HG03432 (cell line): ENCODE measurements at regions not wholly inside any gene's neighbourhood (a gene's known extent, or its start where the extent isn't known, plus 50 kb on each side); places are given as distances from the start of the nearest gene placed in this dataset.
"Not testable (repeated sequence)": the region's sequence is repeated elsewhere in the genome, so short reads cannot be mapped to it uniquely, and the experiment has no call there.

Experiments used
- ATAC-seq: cut with Tn5 transposase; IDR thresholded peaks from one replicate; pipeline ENCODE4 v1.9.1; 2021; ENCODE audit warnings: mild to moderate bottlenecking, moderate library complexity; ENCODE audit not compliant: unreplicated experiment

- no peak for ATAC-seq
Observed at GRCh38 chr3:125645616-125646015, 50.3 kb upstream of the OSBPL11 start.

DNA sequence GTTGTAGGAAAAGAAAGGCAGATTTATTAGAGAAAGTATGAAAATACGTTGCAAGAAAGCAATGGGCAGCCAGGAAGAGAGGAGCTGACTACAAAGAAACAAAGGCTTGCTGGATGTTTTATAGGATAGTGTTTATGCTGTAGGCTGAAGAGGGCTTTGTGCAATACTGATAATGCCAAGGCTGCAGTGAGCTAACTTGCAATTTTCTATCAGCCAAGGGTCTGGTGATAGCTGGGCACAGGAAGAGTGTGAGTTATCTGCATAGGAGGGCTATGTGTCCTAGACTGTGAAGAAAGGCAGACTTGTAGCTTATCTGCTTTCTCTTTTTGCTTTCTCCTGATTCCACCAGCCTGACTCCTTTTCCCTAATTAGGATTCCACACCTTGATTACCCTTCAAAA lies 51.3 kb upstream of the OSBPL11 start:
- ATAC-seq, result no peak

GRCh38 chr3:125647318-125648014 lies 52.2 kb upstream of the OSBPL11 start:
- ATAC-seq, result no peak

GRCh38 chr3:125651244-125651643 lies 55.9 kb upstream of the OSBPL11 start:
- no peak for ATAC-seq

DNA sequence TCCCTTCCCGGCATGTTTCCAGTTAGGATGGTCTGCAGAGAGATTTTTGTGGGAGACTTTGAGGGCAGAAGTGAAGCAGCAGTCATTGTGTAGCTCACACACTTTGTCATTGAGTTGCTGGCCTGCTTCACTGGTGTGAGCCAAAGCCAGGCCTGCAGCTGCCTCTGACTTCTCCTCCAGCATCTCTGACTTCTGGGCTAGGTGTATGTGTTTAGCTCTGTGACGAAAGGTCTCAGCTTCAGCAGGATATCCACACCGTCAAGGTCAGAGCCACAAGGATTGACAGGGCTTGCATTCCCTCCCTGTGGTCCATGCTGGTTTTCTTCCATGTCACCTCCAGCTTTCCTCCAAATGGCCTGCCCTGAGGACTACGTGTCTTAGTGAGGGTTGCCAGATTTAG lies 57.1 kb upstream of the OSBPL11 start:
- ATAC-seq, result no peak

DNA sequence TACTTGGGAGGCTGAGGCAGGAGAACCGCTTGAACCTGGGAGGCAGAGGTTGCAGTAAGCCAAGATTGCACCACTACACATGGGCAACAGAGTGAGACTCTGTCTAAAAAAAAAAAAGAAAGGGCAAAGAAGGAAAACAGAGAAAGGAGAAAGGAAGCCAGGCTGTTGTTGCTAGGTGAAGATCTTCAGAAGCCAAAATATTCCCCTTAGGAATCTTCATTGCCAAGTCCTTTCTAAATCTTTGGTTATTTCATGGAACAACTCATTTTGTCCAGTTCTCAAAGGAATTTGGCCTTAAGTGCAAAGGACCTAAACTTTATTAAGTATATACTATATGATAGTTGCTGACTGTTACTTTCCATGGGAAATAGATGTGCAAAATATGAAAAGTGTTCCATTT lies 59.2 kb upstream of the OSBPL11 start:
- ATAC-seq, result no peak

DNA sequence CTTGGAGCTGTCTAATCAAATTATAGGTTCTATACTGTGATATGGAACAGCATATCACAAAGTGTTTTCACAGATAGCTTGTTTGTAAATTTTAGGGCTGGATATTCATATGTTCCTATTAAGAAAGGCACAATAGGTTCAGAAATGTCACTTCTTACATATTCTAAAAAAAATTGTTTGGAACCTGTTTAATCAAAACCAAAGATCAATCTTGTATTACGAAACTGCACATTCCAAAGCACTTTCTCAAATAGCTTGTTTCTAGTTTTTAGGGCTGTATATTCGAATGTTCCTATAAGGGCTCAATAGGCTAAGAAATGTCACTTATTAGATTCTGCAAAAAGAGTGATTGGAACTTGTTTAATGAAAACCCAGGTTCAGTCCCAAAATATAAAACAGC lies 67.4 kb upstream of the OSBPL11 start:
- ATAC-seq, result no peak

GRCh38 chr3:125670352-125670751 lies 75.1 kb upstream of the OSBPL11 start:
- ATAC-seq, result no peak

- ATAC-seq, result no peak
Observed at GRCh38 chr3:125670945-125671344, 75.6 kb upstream of the OSBPL11 start.

- no peak for ATAC-seq
Observed at GRCh38 chr3:125671461-125672243, 76.4 kb upstream of the OSBPL11 start.

DNA sequence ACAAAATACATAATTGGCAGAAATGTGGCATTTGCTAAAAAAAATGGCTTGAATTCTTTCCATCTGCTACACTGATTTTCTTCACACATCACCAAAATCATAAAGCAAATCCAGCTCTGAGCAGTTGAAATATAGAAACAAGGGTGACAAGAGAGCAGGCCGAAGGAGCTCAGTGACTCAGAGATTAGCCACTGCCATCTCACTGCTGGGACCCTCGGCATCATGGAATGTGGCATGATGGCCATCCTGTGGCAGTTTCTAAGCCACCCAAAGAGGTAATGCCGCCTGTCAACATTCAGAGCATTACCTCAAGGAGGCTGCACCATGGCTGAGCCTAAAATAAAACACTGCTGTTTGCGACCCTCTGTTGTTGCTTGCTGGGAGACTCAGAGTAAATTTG lies 80.5 kb upstream of the OSBPL11 start:
- ATAC-seq, result no peak

- no peak for ATAC-seq
Observed at GRCh38 chr3:125679258-125679657, 84.0 kb upstream of the OSBPL11 start.

- ATAC-seq, result no peak
Observed at GRCh38 chr3:125681146-125681545, 85.8 kb upstream of the OSBPL11 start.

- not testable (repeated sequence) for ATAC-seq
Observed at GRCh38 chr3:125681906-125682305, 86.6 kb upstream of the OSBPL11 start.

DNA sequence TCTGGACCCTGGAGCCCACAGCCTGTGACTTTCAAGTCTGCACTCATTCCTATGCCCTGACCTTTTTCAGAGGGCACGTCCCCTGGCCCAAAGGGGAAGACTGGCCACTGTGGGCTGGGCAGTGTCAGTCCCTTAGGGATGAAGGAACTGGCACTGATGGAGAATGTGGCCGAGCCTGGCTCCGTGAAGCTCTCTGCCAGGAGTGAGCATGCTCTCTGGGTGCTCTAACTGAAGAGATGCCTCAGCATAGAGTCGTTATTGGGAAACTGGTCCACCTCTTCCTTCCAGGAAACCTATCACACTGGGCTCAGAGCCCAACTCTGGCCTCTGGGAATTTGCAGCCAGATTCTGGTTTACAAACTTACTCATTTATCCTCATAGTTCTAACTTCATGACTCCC lies 87.3 kb upstream of the OSBPL11 start:
- not testable (repeated sequence) for ATAC-seq

DNA sequence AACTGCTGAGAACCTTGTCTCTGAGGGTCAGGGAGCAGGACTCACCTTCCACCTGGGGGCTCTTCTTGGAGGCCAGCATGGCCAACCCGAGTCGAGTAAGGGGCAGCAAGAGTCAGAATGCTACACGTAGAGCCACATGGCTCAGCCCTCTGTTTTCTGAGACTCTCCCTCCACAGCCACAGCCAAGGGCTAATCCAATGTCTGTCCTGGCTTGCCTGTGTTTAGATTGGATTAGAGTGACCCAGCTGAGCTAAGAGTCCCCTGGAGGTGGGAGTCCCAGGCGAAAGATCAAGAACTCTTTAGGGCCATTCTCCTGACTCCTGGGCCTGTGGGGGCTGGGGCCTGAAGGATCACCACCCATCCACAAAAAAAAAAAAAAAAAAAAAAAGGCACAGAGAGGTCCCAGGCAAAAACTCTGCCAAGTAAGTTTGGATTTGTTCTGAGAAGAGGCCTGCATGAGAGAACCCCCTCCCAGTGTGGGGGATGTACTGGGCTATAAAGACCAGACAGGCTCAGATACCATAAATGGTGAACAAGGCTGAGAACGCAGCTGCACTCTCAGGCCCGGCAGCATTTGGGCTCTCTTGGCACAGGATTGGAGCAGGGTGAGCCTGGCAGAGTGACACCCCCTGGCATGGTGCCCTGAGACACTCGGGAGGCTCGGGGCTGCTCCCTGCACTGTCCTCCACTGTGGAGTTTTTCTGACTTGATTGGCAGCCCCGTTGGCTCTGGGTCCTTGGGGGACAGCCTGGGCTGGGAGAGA lies 88.0 kb upstream of the OSBPL11 start:
- ATAC-seq, result no peak

DNA sequence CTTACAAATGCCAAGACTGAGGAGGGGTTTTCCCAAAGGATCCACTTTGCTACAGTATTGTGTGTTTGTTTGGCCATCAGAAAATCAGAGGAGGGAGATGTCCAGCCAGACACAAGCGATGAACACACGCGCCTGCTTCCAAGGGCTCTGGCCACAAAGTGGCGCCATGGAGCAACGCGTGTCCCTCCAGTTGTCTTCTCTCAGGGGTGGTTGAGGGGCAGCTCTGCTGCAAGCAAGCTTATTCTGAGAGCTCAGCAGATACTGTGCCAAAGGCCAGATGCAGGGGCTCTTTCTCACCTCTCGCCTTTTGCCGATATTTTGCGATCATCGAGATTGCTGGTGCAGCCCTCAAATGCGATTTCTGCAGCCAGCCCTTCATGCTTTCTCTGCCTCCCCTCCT lies 88.9 kb upstream of the OSBPL11 start:
- no peak for ATAC-seq

GRCh38 chr3:125685741-125686140 lies 90.4 kb upstream of the OSBPL11 start:
- ATAC-seq, result not testable (repeated sequence)

DNA sequence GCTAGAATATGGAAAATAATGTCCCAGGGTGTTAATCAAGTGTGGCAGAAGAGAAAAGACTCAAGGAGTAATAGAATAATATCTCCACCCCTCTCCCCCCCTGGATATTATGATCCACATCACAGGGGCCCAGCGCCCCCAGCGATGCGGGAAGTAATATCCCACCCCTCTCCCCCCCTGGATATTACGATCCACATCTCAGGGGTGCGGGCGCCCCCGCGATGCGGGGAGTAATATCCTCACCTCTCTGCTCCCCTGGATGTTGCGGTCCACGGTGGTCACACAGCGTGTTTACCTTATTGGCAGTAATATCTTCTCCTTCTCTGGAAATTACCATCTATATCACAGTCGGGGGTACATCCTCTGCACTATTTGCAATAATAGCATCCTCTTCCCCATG lies 97.1 kb upstream of the OSBPL11 start:
- no peak for ATAC-seq

DNA sequence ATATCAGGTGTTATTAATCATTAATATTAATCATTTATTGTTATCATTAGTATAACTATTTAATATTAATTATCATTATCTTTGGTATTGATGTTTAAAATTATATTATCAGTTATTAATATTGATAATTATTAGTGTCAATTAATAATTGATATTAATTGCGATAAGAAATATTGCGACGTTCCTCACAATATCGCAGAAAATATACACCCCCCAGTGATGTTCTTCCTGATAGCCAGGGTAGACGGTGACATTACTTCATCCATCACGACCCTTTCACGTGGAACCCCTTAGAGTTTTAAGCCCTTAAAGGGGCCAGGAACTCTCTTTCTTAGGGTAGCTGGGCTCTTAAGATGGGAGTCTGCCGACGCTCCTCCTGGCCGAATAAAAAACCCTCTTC lies 98.6 kb upstream of the OSBPL11 start:
- ATAC-seq, result no peak

DNA sequence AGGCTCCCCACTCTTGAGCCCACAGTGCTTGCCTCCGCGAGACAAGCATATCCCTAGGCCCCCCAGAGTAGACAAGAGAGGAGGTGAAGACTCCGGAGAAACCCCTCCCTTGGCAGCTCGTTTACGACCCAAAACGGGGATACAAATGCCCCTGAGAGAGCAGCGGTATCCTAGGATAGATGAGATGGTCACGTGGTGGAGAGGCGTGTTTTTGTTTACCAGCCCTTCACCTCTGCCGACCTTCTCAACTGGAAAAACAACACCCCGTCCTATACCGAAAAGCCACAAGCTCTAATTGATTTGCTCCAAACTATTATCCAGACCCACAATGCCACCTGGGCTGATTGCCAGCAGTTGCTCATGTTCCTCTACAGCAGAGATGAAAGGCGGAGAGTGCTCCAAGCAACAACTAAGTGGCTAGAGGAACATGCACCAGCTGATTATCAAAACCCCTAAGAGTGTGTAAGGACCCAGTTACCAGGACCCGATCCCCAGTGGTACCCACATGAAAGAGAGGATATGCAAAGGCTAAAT lies 99.5 kb upstream of the OSBPL11 start:
- no peak for ATAC-seq

DNA sequence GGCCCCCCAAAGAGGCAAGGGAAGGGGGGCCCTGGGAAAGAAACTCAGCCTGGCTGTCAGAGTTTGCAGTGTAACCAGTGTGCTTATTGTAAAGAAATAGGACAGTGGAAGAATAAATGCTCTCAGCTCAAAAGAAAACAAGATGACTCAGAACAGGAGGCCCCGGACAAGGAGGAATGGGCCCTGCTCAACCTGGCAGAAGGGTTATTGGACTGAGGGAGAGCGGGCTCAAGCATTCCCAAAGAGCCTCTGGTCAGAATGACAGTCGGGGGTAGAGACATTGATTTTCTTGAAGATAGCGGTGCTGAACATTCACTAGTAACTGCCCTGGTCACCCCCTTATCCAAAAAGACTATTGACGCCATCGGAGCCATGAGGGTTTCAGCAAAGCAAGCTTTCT lies 100.4 kb upstream of the OSBPL11 start:
- ATAC-seq, result no peak
